MCF 10A (cell line): ENCODE measurements at regions not wholly inside any gene's neighbourhood (a gene's known extent, or its start where the extent isn't known, plus 50 kb on each side); places are given as distances from the start of the nearest gene placed in this dataset.

Source experiments
- BruUV-seq: library from RNA; stranded (reverse); fragments of 400-500 nt; replicated peaks from 2 replicates; lab custom pipeline; 2021; lab: Mats Ljungman, UMichigan
- CTCF ChIA-PET: fragments of 300-600 bp; sonication (Branson Sonifier 250); formaldehyde crosslinking; extraction: SDS; loops from one replicate; lab custom pipeline; 2021; ENCODE audit warnings: antibody characterized with exemption, inconsistent platforms; lab: Yijun Ruan, JAX
- POLR2A ChIA-PET: fragments of 300-600, 350-650 bp; sonication (Branson Sonifier 250); formaldehyde crosslinking; extraction: SDS; loops from one replicate; lab custom pipeline; 2020; ENCODE audit warnings: antibody characterized with exemption, inconsistent platforms; lab: Yijun Ruan, JAX
- DNase-seq: peaks from one replicate; pipeline ENCODE4 v3.0.0-alpha.2; 2018; ENCODE audit not compliant: unreplicated experiment
- H3K27ac Mint-ChIP-seq: one replicate; pipeline ENCODE4 v1.8.0; 2022; ENCODE audit warnings: mild to moderate bottlenecking, low read depth, mixed read lengths; ENCODE audit not compliant: unreplicated experiment
- H3K27me3 Mint-ChIP-seq: one replicate; pipeline ENCODE4 v1.8.0; 2022; ENCODE audit warnings: mixed read lengths; ENCODE audit not compliant: insufficient read depth, unreplicated experiment
- H3K36me3 Mint-ChIP-seq: one replicate; pipeline ENCODE4 v1.8.0; 2022; ENCODE audit warnings: mild to moderate bottlenecking, moderate library complexity, mixed read lengths; ENCODE audit not compliant: insufficient read depth, unreplicated experiment
- H3K4me1 Mint-ChIP-seq: one replicate; pipeline ENCODE4 v1.8.0; 2022; ENCODE audit warnings: mixed read lengths; ENCODE audit not compliant: insufficient read depth, unreplicated experiment
- H3K4me3 Mint-ChIP-seq: one replicate; pipeline ENCODE4 v1.8.0; 2022; ENCODE audit warnings: mild to moderate bottlenecking, moderate library complexity, mixed read lengths; ENCODE audit not compliant: unreplicated experiment
- H3K9me3 Mint-ChIP-seq: one replicate; pipeline ENCODE4 v1.8.0; 2022; ENCODE audit warnings: mixed read lengths; ENCODE audit not compliant: unreplicated experiment
- intact Hi-C: fragments of 100-400 bp; cut with micrococcal nuclease; formaldehyde crosslinking; loops from 2 replicates; pipeline ENCODE4 v1.14.1; 2022
- TF ChIP-seq, protein P1 (sequence below): fragments of 200-600 bp; IDR thresholded peaks from one replicate; pipeline ENCODE4 v1.8.0; 2022; ENCODE audit warnings: antibody characterized with exemption, mild to moderate bottlenecking; ENCODE audit not compliant: unreplicated experiment

DNA sequence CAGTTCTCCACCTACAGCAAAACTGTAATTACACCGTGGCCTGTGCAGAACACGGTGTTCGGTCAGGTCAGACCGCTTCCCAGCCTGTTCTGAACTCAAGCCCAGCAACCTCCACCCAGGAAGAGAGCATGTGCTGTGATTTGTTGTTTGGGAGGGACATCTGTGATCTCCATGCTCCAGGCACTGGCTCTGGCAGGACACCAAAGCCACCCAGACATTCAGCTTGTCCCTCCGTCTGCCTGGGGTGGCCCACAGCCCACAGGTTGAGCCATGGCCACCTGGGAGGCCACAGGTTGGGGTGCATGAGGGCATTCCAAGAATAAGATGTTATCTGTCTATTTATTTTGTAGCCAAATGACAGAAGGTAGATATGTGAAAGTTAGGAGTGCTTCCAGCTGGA is 1091.1 kb downstream of the VRK1 start:
- Mint-ChIP-seq H3K27ac (no peak overlapping the region), H3K4me1 (peaks cover 18% of the 10 kb centered on the region), H3K9me3 (no peaks in the 10 kb centered on the region), H3K36me3 (no peaks in the 10 kb centered on the region), H3K27me3 (no peaks in the 10 kb centered on the region), H3K4me3 (no peak overlapping the region)
- BruUV-seq: no TSS peak
- DNase-seq: no peak
- TF ChIP-seq, protein P1, sequence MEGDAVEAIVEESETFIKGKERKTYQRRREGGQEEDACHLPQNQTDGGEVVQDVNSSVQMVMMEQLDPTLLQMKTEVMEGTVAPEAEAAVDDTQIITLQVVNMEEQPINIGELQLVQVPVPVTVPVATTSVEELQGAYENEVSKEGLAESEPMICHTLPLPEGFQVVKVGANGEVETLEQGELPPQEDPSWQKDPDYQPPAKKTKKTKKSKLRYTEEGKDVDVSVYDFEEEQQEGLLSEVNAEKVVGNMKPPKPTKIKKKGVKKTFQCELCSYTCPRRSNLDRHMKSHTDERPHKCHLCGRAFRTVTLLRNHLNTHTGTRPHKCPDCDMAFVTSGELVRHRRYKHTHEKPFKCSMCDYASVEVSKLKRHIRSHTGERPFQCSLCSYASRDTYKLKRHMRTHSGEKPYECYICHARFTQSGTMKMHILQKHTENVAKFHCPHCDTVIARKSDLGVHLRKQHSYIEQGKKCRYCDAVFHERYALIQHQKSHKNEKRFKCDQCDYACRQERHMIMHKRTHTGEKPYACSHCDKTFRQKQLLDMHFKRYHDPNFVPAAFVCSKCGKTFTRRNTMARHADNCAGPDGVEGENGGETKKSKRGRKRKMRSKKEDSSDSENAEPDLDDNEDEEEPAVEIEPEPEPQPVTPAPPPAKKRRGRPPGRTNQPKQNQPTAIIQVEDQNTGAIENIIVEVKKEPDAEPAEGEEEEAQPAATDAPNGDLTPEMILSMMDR: no peak
- ChIA-PET CTCF (interaction anchor here (1.1 kb wide), 1 partner anchor 39 kb away, joined by 3 read pairs; no protein-coding TSS in a partner anchor), POLR2A (interaction anchor here (0.7 kb wide), 1 partner anchor 89 kb away, joined by 3 read pairs; no protein-coding TSS in a partner anchor)
- intact Hi-C loops: no loop called here

DNA sequence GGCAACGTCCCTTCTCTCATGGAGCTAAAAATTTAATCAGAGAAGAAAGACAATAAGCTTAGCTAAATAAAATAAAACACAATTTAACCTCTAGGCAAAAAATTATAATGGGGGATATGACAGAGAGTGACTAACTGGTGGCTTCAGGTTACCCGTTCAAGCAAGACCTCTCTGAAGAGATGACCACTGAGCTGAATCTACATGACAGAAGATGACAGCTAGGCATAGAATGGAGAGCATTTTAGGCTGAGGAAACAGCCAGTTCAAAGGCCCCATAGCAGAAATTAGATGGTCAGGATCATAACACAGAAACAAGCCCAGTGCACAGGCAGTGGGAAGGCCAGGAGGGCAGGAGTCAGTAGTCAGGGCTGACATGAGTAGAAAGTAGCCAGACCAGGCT is 1094.3 kb downstream of the VRK1 start:
- no TSS peak for BruUV-seq

DNA sequence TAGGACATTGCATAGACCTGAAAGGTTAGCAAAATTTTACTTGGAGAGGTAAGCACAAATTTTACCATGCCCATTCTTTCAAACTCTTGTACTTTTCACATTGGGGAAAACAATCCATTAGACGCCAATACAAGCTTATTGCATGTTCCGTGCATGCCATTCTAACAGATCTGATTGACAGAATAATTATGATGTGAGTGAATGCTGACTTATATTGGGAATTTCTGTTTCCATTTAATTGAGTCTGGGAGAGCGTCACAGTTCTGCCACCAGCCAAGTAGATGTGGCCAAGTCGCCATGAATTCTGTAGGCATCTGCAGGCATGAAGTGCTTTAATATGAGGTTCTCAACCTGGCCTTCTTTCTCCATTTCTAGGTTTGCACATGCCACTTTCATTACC is 1097.4 kb downstream of the VRK1 start:
- Mint-ChIP-seq H3K4me1 (no peaks in the 10 kb centered on the region), H3K4me3 (no peak overlapping the region), H3K9me3 (no peaks in the 10 kb centered on the region), H3K27me3 (no peaks in the 10 kb centered on the region), H3K36me3 (no peaks in the 10 kb centered on the region), H3K27ac (no peak overlapping the region)
- TF ChIP-seq, protein P1: no peak
- intact Hi-C loops: no loop called here
- BruUV-seq: no TSS peak
- POLR2A ChIA-PET: interaction anchor here (0.7 to 0.9 kb wide), 2 partner anchors 10 to 18 kb away, joined by 3 read pairs; no protein-coding TSS in a partner anchor
- DNase-seq: no peak
- CTCF ChIA-PET: no interaction called here

More for the DNA sequence above, 1094.3 kb downstream of the VRK1 start:
- intact Hi-C loops: no loop called here
- no peak for DNase-seq
- H3K27me3 Mint-ChIP-seq: no peaks in the 10 kb centered on the region
- H3K4me3 Mint-ChIP-seq: no peak overlapping the region
- no peaks in the 10 kb centered on the region for H3K36me3 Mint-ChIP-seq
- CTCF ChIA-PET: interaction anchor here (0.7 kb wide), 1 partner anchor 25 kb away, joined by 3 read pairs; no protein-coding TSS in a partner anchor
- TF ChIP-seq, protein P1: no peak
- H3K9me3 Mint-ChIP-seq: no peaks in the 10 kb centered on the region
- no peak overlapping the region for H3K27ac Mint-ChIP-seq
- POLR2A ChIA-PET: interaction anchor here (1.0 kb wide), 1 partner anchor 13 kb away, joined by 5 read pairs; no protein-coding TSS in a partner anchor
- H3K4me1 Mint-ChIP-seq: peaks cover 12% of the 10 kb centered on the region

DNA sequence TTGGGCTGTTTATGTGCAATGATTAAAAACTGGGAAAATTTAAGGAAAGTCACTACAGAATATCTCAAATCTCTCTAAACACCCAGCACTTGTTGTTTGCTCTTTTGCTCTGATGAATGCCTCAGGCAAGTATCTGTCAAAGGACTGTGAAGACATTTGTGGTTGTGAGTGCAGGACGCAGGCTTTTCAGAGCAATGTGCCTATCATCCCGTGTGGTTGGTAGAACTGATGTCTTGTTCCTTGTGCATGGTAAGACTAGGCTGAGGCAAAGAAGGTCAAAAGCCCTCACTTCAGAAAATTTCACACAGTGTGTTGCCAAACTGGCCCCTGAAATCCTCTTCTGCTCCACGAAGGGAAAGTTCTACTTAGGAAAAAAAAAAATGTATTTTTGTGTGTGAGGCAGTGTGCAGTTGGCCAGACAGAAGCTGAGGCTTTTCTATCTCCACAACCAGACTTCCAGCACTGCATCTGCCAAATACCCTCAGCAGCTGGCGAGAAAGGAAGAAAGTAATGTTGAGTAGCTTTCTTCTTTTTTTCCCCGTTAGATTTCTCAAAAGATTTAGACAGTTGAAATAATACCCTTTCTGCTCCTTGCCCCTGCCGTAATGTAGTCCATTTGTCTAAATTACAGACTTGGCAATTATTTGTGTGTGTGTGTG is 1103.1 kb downstream of the VRK1 start:
- no peaks in the 10 kb centered on the region for H3K36me3 Mint-ChIP-seq
- TF ChIP-seq, protein P1: no peak
- H3K9me3 Mint-ChIP-seq: no peaks in the 10 kb centered on the region
- ChIA-PET POLR2A (no interaction called here), CTCF (interaction anchor here (0.7 to 1.1 kb wide), 2 partner anchors 14 to 79 kb away, joined by 3 read pairs; no protein-coding TSS in a partner anchor)
- no peak overlapping the region for H3K4me3 Mint-ChIP-seq
- no peak overlapping the region for H3K27ac Mint-ChIP-seq
- intact Hi-C loops: no loop called here
- H3K4me1 Mint-ChIP-seq: peaks cover 5% of the 10 kb centered on the region
- no peaks in the 10 kb centered on the region for H3K27me3 Mint-ChIP-seq
- BruUV-seq: no TSS peak
- DNase-seq: no peak
